ENCODE measurements at regions not wholly inside any gene's neighbourhood (a gene's known extent, or its start where the extent isn't known, plus 50 kb on each side); places are given as distances from the start of the nearest gene placed in this dataset.

DNA sequence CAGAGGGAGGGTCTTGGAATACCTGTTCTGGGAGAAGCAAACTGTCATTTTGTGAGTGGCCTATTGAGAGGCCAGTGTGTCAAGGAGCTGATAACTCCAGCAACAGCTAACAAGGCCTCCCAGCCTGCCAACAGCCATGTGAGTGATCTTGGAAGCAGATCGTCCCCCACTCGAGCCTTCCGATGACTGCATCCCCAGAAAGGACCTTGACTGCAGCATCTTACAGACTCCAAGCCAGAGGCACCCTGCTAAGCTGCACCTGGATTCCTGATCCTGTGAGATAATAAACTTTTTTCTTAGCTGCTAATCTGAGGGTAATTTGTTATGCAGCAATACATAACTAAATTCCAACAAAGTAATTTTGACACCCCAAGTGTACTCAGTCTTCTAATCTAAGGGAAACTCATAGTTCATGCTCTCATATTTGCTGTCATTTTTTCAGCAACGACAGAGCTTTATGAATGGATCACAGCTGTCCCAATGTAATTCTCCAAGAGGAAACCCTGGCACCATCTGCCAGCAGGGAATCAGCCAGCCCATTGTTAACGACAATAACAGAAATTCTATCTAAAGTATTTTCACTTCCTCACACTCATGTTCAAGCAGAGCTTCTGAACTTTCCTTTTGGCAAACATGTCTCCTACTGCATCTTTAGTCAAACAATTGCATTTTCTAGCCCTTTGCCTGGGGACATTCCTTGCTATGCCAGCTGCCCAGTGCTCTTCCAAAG, 470.2 kb upstream of the BTBD3 start:
- TF ChIP-seq CTCF (IDR thresholded peaks at IDR 0.05): no peak
- no peak for TF ChIP-seq POLR2A (IDR thresholded peaks at IDR 0.05)
